Ovary (tissue), 7 donors: ENCODE measurements at regions not wholly inside any gene's neighbourhood (a gene's known extent, or its start where the extent isn't known, plus 50 kb on each side); places are given as distances from the start of the nearest gene placed in this dataset.
"Not testable (repeated sequence)": the region's sequence is repeated elsewhere in the genome, so short reads cannot be mapped to it uniquely, and the experiment has no call there.

Experiments used
- DNase-seq, 5 donors: peaks; one replicate each; pipeline ENCODE4 v3.0.0-alpha.2; 2019 to 2020
- H3K27ac ChIP-seq, 2 donors: fragments of 200-600 bp; one replicate each; pipeline versions ENCODE4 v1.5.1 to v1.8.0; 2019 to 2022
- H3K27me3 ChIP-seq: fragments of 200-600 bp; one replicate; pipeline ENCODE4 v1.8.0; 2022
- H3K36me3 ChIP-seq: fragments of 200-600 bp; sonication (generic); one replicate; pipeline ENCODE4 v1.5.1; 2019
- H3K4me1 ChIP-seq: one replicate; pipeline ENCODE4 v1.8.1; 2013; ENCODE audit warnings: mild to moderate bottlenecking, moderate library complexity; ENCODE audit not compliant: insufficient read depth
- H3K4me3 ChIP-seq: fragments of 200-600 bp; sonication (generic); one replicate; pipeline ENCODE4 v1.5.1; 2017
- H3K9me3 ChIP-seq, 2 donors: fragments of 200-600 bp in 1 of 2; sonication (generic) in 1 of 2; one replicate each; pipeline versions ENCODE4 v1.5.1 to v1.8.1; 2013 to 2019; ENCODE audit warnings: mild to moderate bottlenecking in 1 of 2, moderate library complexity in 1 of 2
- EP300 ChIP-seq: sonication (generic); formaldehyde crosslinking; IDR thresholded peaks from one replicate; pipeline ENCODE4 v1.6.1; 2017; ENCODE audit warnings: antibody characterized with exemption
- POLR2A ChIP-seq: fragments of 450-650 bp; IDR thresholded peaks from one replicate; pipeline ENCODE4 v1.6.1; 2017; ENCODE audit warnings: antibody characterized with exemption, mild to moderate bottlenecking, moderate library complexity
- WGBS, 3 donors: extraction: QIAGEN DNeasy Blood & Tissue Kit in 1 of 3; methylation state at CpG; one replicate each; pipeline versions ENCODE4 v1.1.5 to v1.1.7; 2013 to 2017; 5-methylcytosine and 5-hydroxymethylcytosine counted together
- intact Hi-C, 4 donors: fragments of 100-400 bp; cut with DNase I; formaldehyde crosslinking; loops; one replicate each; pipeline versions ENCODE4 v1.11.0 to v1.15.1; 2022 to 2023
- TF ChIP-seq, protein P1 (sequence below), 3 donors: fragments of 450-650 bp in 2 of 3; fragments of 200-600 bp in 1 of 3; IDR thresholded peaks; one replicate each; pipeline versions ENCODE4 v1.5.1 to v1.8.0; 2016 to 2022; ENCODE audit warnings: antibody characterized with exemption in 3 of 3, mild to moderate bottlenecking in 1 of 3
- donor health status: DM: no; HTN: no; CAD: no; lungs with moderate emphysema.
- donor health status: DM: no; HTN: no; CAD: no.
- donor health status: Bipolar disorder and iron deficiency.
- donor health status: DM: no; HTN: no; CAD: no.
- donor health status: DM: yes; HTN: yes; CAD: no.

- TF ChIP-seq, protein P1, sequence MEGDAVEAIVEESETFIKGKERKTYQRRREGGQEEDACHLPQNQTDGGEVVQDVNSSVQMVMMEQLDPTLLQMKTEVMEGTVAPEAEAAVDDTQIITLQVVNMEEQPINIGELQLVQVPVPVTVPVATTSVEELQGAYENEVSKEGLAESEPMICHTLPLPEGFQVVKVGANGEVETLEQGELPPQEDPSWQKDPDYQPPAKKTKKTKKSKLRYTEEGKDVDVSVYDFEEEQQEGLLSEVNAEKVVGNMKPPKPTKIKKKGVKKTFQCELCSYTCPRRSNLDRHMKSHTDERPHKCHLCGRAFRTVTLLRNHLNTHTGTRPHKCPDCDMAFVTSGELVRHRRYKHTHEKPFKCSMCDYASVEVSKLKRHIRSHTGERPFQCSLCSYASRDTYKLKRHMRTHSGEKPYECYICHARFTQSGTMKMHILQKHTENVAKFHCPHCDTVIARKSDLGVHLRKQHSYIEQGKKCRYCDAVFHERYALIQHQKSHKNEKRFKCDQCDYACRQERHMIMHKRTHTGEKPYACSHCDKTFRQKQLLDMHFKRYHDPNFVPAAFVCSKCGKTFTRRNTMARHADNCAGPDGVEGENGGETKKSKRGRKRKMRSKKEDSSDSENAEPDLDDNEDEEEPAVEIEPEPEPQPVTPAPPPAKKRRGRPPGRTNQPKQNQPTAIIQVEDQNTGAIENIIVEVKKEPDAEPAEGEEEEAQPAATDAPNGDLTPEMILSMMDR (IDR thresholded peaks at IDR 0.05): no peak
- TF ChIP-seq EP300: no peak
- no peak for TF ChIP-seq POLR2A
- H3K27ac ChIP-seq: no peak overlapping the region
- no peaks in the 10 kb centered on the region for H3K36me3 ChIP-seq
- intact Hi-C loops: no loop called here
- no peaks in the 10 kb centered on the region for H3K27me3 ChIP-seq
- peaks cover 7% of the 10 kb centered on the region for H3K4me1 ChIP-seq
- WGBS, 3 donors: 0 to 70% (median 56%) methylated on average over 1 of the region's 1 CpG
- no peaks in the 10 kb centered on the region for H3K9me3 ChIP-seq
- no peak overlapping the region for H3K4me3 ChIP-seq
- no peak for DNase-seq
Measured at GRCh38 chr4:184335520-184335919, 117.8 kb upstream of the ENPP6 start.

DNA sequence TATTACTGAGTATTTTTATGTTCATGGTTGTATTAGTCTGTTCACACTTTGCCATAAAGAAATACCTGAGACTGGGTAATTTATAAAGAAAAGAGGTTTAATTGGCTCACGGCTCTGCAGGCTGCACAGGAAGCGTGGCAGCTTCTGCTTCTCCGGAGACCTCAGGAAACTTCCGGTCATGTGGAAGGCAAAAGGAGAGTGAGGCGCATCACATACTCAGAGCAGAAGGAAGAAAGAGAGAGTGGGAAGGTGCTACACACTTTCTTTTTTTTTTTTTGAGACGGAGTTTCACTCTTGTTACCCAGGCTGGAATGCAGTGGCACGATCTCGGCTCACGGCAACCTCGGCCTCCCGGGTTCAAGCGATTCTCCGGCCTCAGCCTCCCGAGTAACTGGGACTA lies 115.8 kb upstream of the ENPP6 start:
- 81 to 96% (median 94%) methylated on average over 14 of the region's 14 CpGs for WGBS, 3 donors
- H3K9me3 ChIP-seq, H3K27ac ChIP-seq, H3K4me3 ChIP-seq, H3K36me3 ChIP-seq, H3K4me1 ChIP-seq, intact Hi-C loops, H3K27me3 ChIP-seq, DNase-seq: not testable (repeated sequence)

GRCh38 chr4:184331268-184331995 lies 113.8 kb upstream of the ENPP6 start:
- Histone ChIP-seq H3K27ac (peak overlapping the region in 1 of 2 donors; percentile 29), H3K27me3 (no peaks in the 10 kb centered on the region), H3K36me3 (no peaks in the 10 kb centered on the region), H3K4me1 (peaks cover 2% of the 10 kb centered on the region), H3K4me3 (no peak overlapping the region), H3K9me3 (no peaks in the 10 kb centered on the region)
- WGBS, 3 donors: 58 to 69% (median 62%) methylated on average over 7 of the region's 7 CpGs
- TF ChIP-seq, protein P1 (IDR thresholded peaks at IDR 0.05): no peak
- TF ChIP-seq POLR2A (no peak), EP300 (no peak)
- intact Hi-C loops: no loop called here
- peak in 2 of 5 donors; percentile 36 to 48 for DNase-seq

- H3K27me3 ChIP-seq, H3K9me3 ChIP-seq, intact Hi-C loops, H3K27ac ChIP-seq, H3K4me3 ChIP-seq, H3K4me1 ChIP-seq, H3K36me3 ChIP-seq, DNase-seq: not testable (repeated sequence)
- 82 to 87% (median 86%) methylated on average over 5 of the region's 5 CpGs for WGBS, 3 donors
Measured at GRCh38 chr4:184330517-184331094, 112.9 kb upstream of the ENPP6 start.

DNA sequence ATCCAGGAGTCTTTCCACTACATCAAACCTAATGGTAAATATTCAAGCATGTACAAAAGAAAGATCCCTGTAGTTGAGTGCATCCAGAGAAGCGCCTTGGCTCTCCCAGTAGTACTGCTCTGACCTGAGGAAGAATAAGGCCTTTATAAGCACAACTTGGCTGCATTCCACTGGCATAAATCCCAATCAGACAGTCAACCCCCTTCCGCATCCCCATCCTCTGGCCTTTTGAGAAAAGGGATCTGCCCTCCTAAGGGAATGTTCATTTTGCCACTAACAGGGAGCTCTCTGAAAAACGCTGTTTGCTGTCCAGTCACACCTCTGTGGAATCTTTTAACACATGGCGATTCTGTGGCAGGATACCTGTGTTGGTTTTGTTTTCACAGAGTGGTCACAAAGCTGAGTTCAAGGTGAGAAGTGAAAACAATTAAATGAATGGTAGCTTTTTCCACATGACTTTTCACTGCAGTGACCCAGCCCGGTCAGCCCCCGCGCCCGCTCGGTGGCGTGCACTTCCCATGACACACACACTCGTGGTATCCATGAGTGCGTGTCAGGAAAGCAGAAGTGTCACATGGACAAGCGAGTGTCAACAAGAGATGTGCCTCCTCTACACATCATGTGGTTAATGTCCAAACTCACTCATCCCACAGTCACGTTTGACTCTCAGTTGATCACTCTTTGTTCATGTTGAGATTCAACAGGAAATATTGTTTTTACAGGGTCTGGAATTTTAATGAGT lies 112.2 kb upstream of the ENPP6 start:
- no peaks in the 10 kb centered on the region for H3K9me3 ChIP-seq
- WGBS, 3 donors: 86% methylated on average over 14 of the region's 14 CpGs
- no peaks in the 10 kb centered on the region for H3K27me3 ChIP-seq
- TF ChIP-seq, protein P1 (IDR thresholded peaks at IDR 0.05): no peak
- TF ChIP-seq POLR2A: no peak
- TF ChIP-seq EP300: peak; percentile 25
- intact Hi-C loops: no loop called here
- H3K4me1 ChIP-seq: peaks cover 2% of the 10 kb centered on the region
- no peaks in the 10 kb centered on the region for H3K36me3 ChIP-seq
- DNase-seq: no peak
- H3K4me3 ChIP-seq: no peak overlapping the region
- H3K27ac ChIP-seq: no peak overlapping the region
